T-helper 2 cell treated with Interferon-gamma antibody and Interleukin-4, amounts not matched to agents 5 μg/mL and 100 μg/mL, for 36 hours (primary cell): ENCODE measurements at regions not wholly inside any gene's neighbourhood (a gene's known extent, or its start where the extent isn't known, plus 50 kb on each side); places are given as distances from the start of the nearest gene placed in this dataset.

Source experiments
- DNase-seq: peaks from one replicate; pipeline ENCODE4 v3.0.0; 2021; ENCODE audit warnings: low spot score
- H3K27ac Mint-ChIP-seq: one replicate; pipeline ENCODE4 v1.8.0; 2021; ENCODE audit warnings: mild to moderate bottlenecking, mixed read lengths
- H3K27me3 Mint-ChIP-seq: one replicate; pipeline ENCODE4 v1.8.0; 2021; ENCODE audit warnings: low read depth, mixed read lengths
- H3K36me3 Mint-ChIP-seq: one replicate; pipeline ENCODE4 v1.8.0; 2021; ENCODE audit warnings: low read depth, mixed read lengths
- H3K4me1 Mint-ChIP-seq: one replicate; pipeline ENCODE4 v1.8.0; 2021; ENCODE audit warnings: low read depth, mixed read lengths
- H3K4me3 Mint-ChIP-seq: one replicate; pipeline ENCODE4 v1.8.0; 2022; ENCODE audit warnings: mild to moderate bottlenecking, moderate library complexity, mixed read lengths
- H3K9me3 Mint-ChIP-seq: one replicate; pipeline ENCODE4 v1.8.0; 2021; ENCODE audit warnings: mixed read lengths

DNA sequence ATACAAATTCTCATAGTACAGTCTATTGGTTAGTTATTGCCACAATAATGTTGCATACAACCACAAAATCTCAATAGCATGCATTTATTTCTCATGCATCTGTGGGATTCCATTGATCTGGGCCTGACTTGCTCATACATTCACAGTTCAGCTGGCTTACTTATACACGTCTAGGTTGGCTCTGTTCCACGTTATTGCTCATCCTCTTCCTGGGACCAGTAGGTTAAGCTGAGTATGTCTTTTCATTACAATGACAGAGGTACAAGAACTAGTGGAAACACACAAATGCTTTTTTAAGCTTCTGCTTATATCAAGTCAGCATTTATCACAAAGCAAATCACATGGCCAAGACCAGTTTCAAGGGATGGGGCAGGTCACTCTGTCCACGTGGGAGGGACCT, 485.3 kb upstream of the BTBD3 start:
- Mint-ChIP-seq H3K27me3 (no peaks in the 10 kb centered on the region), H3K4me1 (no peaks in the 10 kb centered on the region), H3K27ac (no peak overlapping the region), H3K9me3 (peaks cover 29% of the 10 kb centered on the region), H3K4me3 (no peak overlapping the region), H3K36me3 (no peaks in the 10 kb centered on the region)
- no peak for DNase-seq

DNA sequence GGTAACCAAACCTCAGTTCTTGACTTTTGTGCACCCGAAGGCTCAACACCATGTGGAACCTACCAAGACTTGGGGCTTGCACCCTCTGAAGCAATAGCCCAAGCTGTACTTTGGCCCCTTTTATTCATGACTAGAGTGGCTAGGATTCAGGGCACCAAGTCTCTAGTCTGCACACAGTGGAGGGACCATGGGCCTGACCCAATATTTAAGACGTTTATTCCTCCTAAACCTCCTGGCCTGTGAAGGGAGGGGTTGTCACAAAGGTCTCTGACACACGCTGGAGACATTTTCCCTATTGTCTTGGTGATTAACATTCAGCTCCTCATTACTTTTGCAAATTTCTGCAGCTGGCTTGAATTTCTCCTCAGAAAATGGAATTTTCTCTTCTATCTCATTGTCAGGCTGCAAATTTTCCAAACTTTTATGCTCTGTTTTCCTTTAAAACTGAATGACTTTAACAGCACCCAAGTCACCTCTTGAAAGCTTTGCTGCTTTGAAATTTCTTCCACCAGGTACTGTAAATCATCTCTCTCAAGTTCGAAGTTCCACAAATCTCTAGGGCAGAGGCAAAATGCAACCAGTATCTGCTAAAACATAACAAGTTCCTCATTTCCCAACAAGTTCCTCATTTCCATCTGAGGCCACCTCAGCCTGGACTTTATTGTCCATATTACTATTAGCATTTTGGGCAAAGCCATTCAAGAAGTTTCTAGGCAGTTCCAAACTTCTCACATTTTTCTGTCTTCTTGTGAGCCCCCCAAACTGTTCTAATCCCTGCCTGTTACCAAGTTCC, 481.4 kb upstream of the BTBD3 start:
- peaks cover 41% of the 10 kb centered on the region for H3K9me3 Mint-ChIP-seq
- no peaks in the 10 kb centered on the region for H3K27me3 Mint-ChIP-seq
- H3K36me3 Mint-ChIP-seq = no peaks in the 10 kb centered on the region
- no peak for DNase-seq
- no peak overlapping the region for H3K4me3 Mint-ChIP-seq
- H3K27ac Mint-ChIP-seq = no peak overlapping the region
- no peaks in the 10 kb centered on the region for H3K4me1 Mint-ChIP-seq

GRCh38 chr20:11437090-11437489, 480.6 kb upstream of the BTBD3 start:
- no peak for DNase-seq
- H3K27ac Mint-ChIP-seq = no peak overlapping the region
- no peaks in the 10 kb centered on the region for H3K36me3 Mint-ChIP-seq
- H3K27me3 Mint-ChIP-seq = no peaks in the 10 kb centered on the region
- H3K4me3 Mint-ChIP-seq = no peak overlapping the region
- H3K9me3 Mint-ChIP-seq = peaks cover 41% of the 10 kb centered on the region
- no peaks in the 10 kb centered on the region for H3K4me1 Mint-ChIP-seq

- no peaks in the 10 kb centered on the region for H3K27me3 Mint-ChIP-seq
- H3K9me3 Mint-ChIP-seq = peaks cover 38% of the 10 kb centered on the region
- no peak for DNase-seq
- no peak overlapping the region for H3K4me3 Mint-ChIP-seq
- H3K27ac Mint-ChIP-seq = no peak overlapping the region
- H3K4me1 Mint-ChIP-seq = no peaks in the 10 kb centered on the region
- no peaks in the 10 kb centered on the region for H3K36me3 Mint-ChIP-seq
Observed at GRCh38 chr20:11437611-11438380, 479.9 kb upstream of the BTBD3 start.

- Mint-ChIP-seq H3K27me3 (no peaks in the 10 kb centered on the region), H3K4me3 (no peak overlapping the region), H3K4me1 (no peaks in the 10 kb centered on the region), H3K27ac (no peak overlapping the region), H3K9me3 (peaks cover 38% of the 10 kb centered on the region), H3K36me3 (no peaks in the 10 kb centered on the region)
- no peak for DNase-seq
Observed at GRCh38 chr20:11438412-11438811, 479.3 kb upstream of the BTBD3 start.

GRCh38 chr20:11443382-11444119, 474.1 kb upstream of the BTBD3 start:
- H3K9me3 Mint-ChIP-seq = peaks cover 9% of the 10 kb centered on the region

GRCh38 chr20:11445161-11445560, 472.5 kb upstream of the BTBD3 start:
- no peaks in the 10 kb centered on the region for H3K36me3 Mint-ChIP-seq
- DNase-seq = no peak
- no peak overlapping the region for H3K27ac Mint-ChIP-seq
- no peaks in the 10 kb centered on the region for H3K9me3 Mint-ChIP-seq
- no peak overlapping the region for H3K4me3 Mint-ChIP-seq
- H3K4me1 Mint-ChIP-seq = no peaks in the 10 kb centered on the region
- H3K27me3 Mint-ChIP-seq = no peaks in the 10 kb centered on the region

More at GRCh38 chr20:11443382-11444119, 474.1 kb upstream of the BTBD3 start:
- DNase-seq = no peak
- Mint-ChIP-seq H3K4me3 (no peak overlapping the region), H3K27me3 (no peaks in the 10 kb centered on the region), H3K4me1 (no peaks in the 10 kb centered on the region), H3K27ac (no peak overlapping the region), H3K36me3 (no peaks in the 10 kb centered on the region)

GRCh38 chr20:11445891-11446290, 471.8 kb upstream of the BTBD3 start:
- no peak overlapping the region for H3K27ac Mint-ChIP-seq
- H3K27me3 Mint-ChIP-seq = no peaks in the 10 kb centered on the region
- no peaks in the 10 kb centered on the region for H3K9me3 Mint-ChIP-seq
- H3K36me3 Mint-ChIP-seq = no peaks in the 10 kb centered on the region
- no peak overlapping the region for H3K4me3 Mint-ChIP-seq
- H3K4me1 Mint-ChIP-seq = no peaks in the 10 kb centered on the region
- no peak for DNase-seq

GRCh38 chr20:11447371-11448100, 470.2 kb upstream of the BTBD3 start:
- DNase-seq = no peak
- no peak overlapping the region for H3K27ac Mint-ChIP-seq
- H3K4me3 Mint-ChIP-seq = no peak overlapping the region
- H3K27me3 Mint-ChIP-seq = no peaks in the 10 kb centered on the region
- H3K4me1 Mint-ChIP-seq = no peaks in the 10 kb centered on the region
- H3K36me3 Mint-ChIP-seq = no peaks in the 10 kb centered on the region
- H3K9me3 Mint-ChIP-seq = no peaks in the 10 kb centered on the region

DNA sequence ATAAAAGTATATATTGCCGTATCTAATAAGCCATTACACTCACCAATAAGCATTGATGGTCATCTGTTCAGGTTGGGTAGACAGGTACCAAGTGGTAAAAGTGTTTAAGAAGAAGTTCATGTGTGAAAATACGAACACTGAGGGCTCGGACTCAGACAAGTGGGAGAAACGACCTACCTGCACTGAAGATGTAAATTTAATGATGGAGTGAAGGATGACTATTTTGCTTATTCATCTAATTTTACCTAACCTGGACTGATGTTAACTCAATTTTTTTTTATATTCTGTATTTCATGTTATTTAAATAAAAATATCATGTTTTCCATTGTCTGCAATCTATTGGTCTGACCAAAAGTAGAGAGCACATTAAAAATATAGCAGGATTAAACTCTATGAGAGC, 469.1 kb upstream of the BTBD3 start:
- no peak for DNase-seq
- Mint-ChIP-seq H3K4me3 (no peak overlapping the region), H3K27me3 (no peaks in the 10 kb centered on the region), H3K27ac (no peak overlapping the region), H3K36me3 (no peaks in the 10 kb centered on the region), H3K9me3 (no peaks in the 10 kb centered on the region), H3K4me1 (no peaks in the 10 kb centered on the region)

- H3K9me3 Mint-ChIP-seq = peaks cover 7% of the 10 kb centered on the region
- no peaks in the 10 kb centered on the region for H3K27me3 Mint-ChIP-seq
- no peak overlapping the region for H3K27ac Mint-ChIP-seq
- H3K4me3 Mint-ChIP-seq = no peak overlapping the region
- peaks cover 2% of the 10 kb centered on the region for H3K4me1 Mint-ChIP-seq
- H3K36me3 Mint-ChIP-seq = no peaks in the 10 kb centered on the region
- no peak for DNase-seq
Observed at GRCh38 chr20:11451793-11452291, 465.9 kb upstream of the BTBD3 start.

DNA sequence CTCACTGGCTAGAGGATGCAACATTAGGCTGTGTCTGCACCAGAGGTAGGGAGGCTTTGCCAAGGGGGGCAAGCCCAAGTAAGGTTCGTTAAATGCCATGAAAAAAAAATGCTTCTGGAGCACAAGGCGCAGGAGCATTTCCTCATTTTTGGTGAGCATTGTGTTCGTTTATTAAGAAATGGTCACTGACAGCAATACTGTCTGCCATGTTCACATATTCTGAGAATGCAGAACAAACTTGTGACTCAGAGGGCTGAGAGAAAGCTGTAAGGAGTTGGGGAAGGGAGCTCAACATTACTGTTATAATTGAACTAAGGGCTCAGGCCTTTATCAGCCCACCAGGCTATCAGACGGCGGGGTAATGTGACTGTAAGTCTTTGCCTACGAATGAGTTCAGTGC, 465.4 kb upstream of the BTBD3 start:
- peaks cover 7% of the 10 kb centered on the region for H3K9me3 Mint-ChIP-seq
- H3K4me1 Mint-ChIP-seq = peaks cover 2% of the 10 kb centered on the region
- DNase-seq = no peak
- H3K27ac Mint-ChIP-seq = no peak overlapping the region
- no peaks in the 10 kb centered on the region for H3K36me3 Mint-ChIP-seq
- H3K27me3 Mint-ChIP-seq = no peaks in the 10 kb centered on the region
- H3K4me3 Mint-ChIP-seq = no peak overlapping the region

DNA sequence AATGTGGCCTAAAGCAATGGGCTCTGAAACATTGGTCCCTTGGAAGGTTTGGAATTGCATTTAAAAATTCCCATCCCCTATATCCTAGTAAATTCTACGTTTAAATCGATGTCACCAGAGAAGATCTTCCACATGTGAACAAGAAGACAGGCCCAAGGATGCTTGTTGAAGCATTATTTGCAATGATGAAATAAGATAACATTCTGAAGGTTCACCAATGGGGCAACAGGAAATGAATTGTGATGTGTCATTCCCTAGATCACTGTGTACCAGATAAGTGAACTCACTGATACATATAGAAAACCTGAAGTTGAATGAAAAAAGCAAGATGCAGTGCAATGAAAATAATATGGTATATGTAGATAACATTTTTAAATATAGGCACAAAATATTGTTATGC, 464.3 kb upstream of the BTBD3 start:
- H3K4me3 Mint-ChIP-seq = no peak overlapping the region
- H3K27me3 Mint-ChIP-seq = no peaks in the 10 kb centered on the region
- H3K4me1 Mint-ChIP-seq = peaks cover 2% of the 10 kb centered on the region
- no peaks in the 10 kb centered on the region for H3K36me3 Mint-ChIP-seq
- H3K27ac Mint-ChIP-seq = no peak overlapping the region
- DNase-seq = no peak
- peaks cover 7% of the 10 kb centered on the region for H3K9me3 Mint-ChIP-seq
